Gastrocnemius medialis (tissue), 4 donors: ENCODE measurements at regions not wholly inside any gene's neighbourhood (a gene's known extent, or its start where the extent isn't known, plus 50 kb on each side); places are given as distances from the start of the nearest gene placed in this dataset.
"Not testable (repeated sequence)": the region's sequence is repeated elsewhere in the genome, so short reads cannot be mapped to it uniquely, and the experiment has no call there.

Source experiments
- ATAC-seq, 2 donors: fragments of 150-250 bp; one replicate each; pipeline ENCODE4 v1.9.1; 2016
- DNase-seq, 2 donors: peaks; one replicate each; pipeline ENCODE4 v3.0.0-alpha.2; 2019
- H3K27ac ChIP-seq, 4 donors: fragments of 200-600 bp; sonication (generic); 1 replicate in 1 of 4; 2 replicates in 3 of 4; pipeline ENCODE4 v1.5.1; 2016 to 2018; ENCODE audit warnings: mild to moderate bottlenecking in 2 of 4, moderate library complexity in 1 of 4
- H3K27me3 ChIP-seq, 3 donors: fragments of 200-600 bp; sonication (generic) in 2 of 3; 1 replicate in 1 of 3; 2 replicates in 2 of 3; pipeline versions ENCODE4 v1.5.1 to v1.6.0; 2016 to 2019; ENCODE audit warnings: mild to moderate bottlenecking in 1 of 3, moderate library complexity in 1 of 3
- H3K36me3 ChIP-seq, 2 donors: fragments of 200-600 bp; sonication (generic) in 1 of 2; one replicate each; pipeline ENCODE4 v1.5.1; 2017 to 2018
- H3K4me1 ChIP-seq, 2 donors: fragments of 200-600 bp; sonication (generic) in 1 of 2; one replicate each; pipeline ENCODE4 v1.5.1; 2016 to 2017; ENCODE audit warnings: mild to moderate bottlenecking in 2 of 2
- H3K4me3 ChIP-seq, 4 donors: fragments of 200-600 bp; sonication (generic) in 3 of 4; 1 replicate in 1 of 4; 2 replicates in 3 of 4; pipeline ENCODE4 v1.5.1; 2016 to 2019; ENCODE audit warnings: mild to moderate bottlenecking in 2 of 4
- H3K9me3 ChIP-seq, 3 donors: fragments of 200-600 bp; sonication (generic) in 2 of 3; 1 replicate in 1 of 3; 2 replicates in 2 of 3; pipeline ENCODE4 v1.5.1; 2016 to 2019
- CTCF ChIP-seq, 5 experiments: fragments of 450-650 bp in 3 of 5; fragments of 200-600 bp in 2 of 5; sonication (generic) in 2 of 5; IDR thresholded peaks in 4 of 5; conservative IDR thresholded peaks in 1 of 5; 1 replicate in 4 of 5; 2 replicates in 1 of 5; pipeline ENCODE4 v1.5.1; 2016 to 2019; ENCODE audit warnings: antibody characterized with exemption in 5 of 5, mild to moderate bottlenecking in 3 of 5, moderate library complexity in 3 of 5
- POLR2A ChIP-seq, 2 donors: fragments of 450-650 bp; IDR thresholded peaks; one replicate each; pipeline ENCODE4 v1.6.1; 2017; ENCODE audit warnings: antibody characterized with exemption in 2 of 2, mild to moderate bottlenecking in 2 of 2, moderate library complexity in 2 of 2
- in situ Hi-C, 4 donors: fragments of 200-750 bp; cut with MboI; loops; one replicate each; pipeline versions ENCODE4 v1.15.0 to v1.8.0; 2017; ENCODE audit warnings: low sequenced_read_pairs in 4 of 4
- intact Hi-C: fragments of 100-400 bp; cut with DNase I; formaldehyde crosslinking; loops from one replicate; pipeline ENCODE4 v1.15.1; 2023; ENCODE audit warnings: low total_unique reads

GRCh38 chr6:6453186-6453585 is 132.7 kb upstream of the F13A1 start:
- intact Hi-C loops (no loop called here), in situ Hi-C loops (no loop called here)

GRCh38 chr6:6455272-6455671 is 133.2 kb upstream of the LY86 start:
- intact Hi-C loops: no loop called here
- DNase-seq: no peak
- H3K9me3 ChIP-seq: no peaks in the 10 kb centered on the region
- TF ChIP-seq CTCF (IDR thresholded peaks at IDR 0.05 in 4 of 5, conservative IDR thresholded peaks at IDR 0.05 in 1 of 5): no peak
- TF ChIP-seq POLR2A (IDR thresholded peaks at IDR 0.05): no peak
- no peaks in the 10 kb centered on the region for H3K27me3 ChIP-seq
- no peaks in the 10 kb centered on the region for H3K36me3 ChIP-seq
- no peaks in the 10 kb centered on the region for H3K4me1 ChIP-seq
- no peak for ATAC-seq
- H3K27ac ChIP-seq: no peak overlapping the region
- H3K4me3 ChIP-seq: no peak overlapping the region
- in situ Hi-C loops: no loop called here

More at GRCh38 chr6:6453186-6453585, 132.7 kb upstream of the F13A1 start:
- Histone ChIP-seq H3K27me3 (no peaks in the 10 kb centered on the region), H3K27ac (no peak overlapping the region), H3K4me1 (no peaks in the 10 kb centered on the region), H3K9me3 (no peaks in the 10 kb centered on the region), H3K36me3 (no peaks in the 10 kb centered on the region), H3K4me3 (no peak overlapping the region)
- TF ChIP-seq CTCF (IDR thresholded peaks at IDR 0.05 in 4 of 5, conservative IDR thresholded peaks at IDR 0.05 in 1 of 5) (no peak), POLR2A (IDR thresholded peaks at IDR 0.05) (no peak)
- no peak for ATAC-seq
- DNase-seq: no peak

GRCh38 chr6:6458172-6458571 is 130.3 kb upstream of the LY86 start:
- in situ Hi-C loops (no loop called here), intact Hi-C loops (no loop called here)

GRCh38 chr6:6459963-6460362 is 128.6 kb upstream of the LY86 start:
- in situ Hi-C loops, H3K9me3 ChIP-seq, H3K27me3 ChIP-seq, H3K4me1 ChIP-seq, H3K4me3 ChIP-seq, intact Hi-C loops, ATAC-seq, H3K36me3 ChIP-seq, H3K27ac ChIP-seq, DNase-seq: not testable (repeated sequence)

More at GRCh38 chr6:6458172-6458571, 130.3 kb upstream of the LY86 start:
- TF ChIP-seq POLR2A (IDR thresholded peaks at IDR 0.05) (no peak), CTCF (IDR thresholded peaks at IDR 0.05 in 4 of 5, conservative IDR thresholded peaks at IDR 0.05 in 1 of 5) (no peak)
- ATAC-seq: no peak
- H3K27ac ChIP-seq: no peak overlapping the region
- H3K27me3 ChIP-seq: no peaks in the 10 kb centered on the region
- H3K9me3 ChIP-seq: no peaks in the 10 kb centered on the region
- no peaks in the 10 kb centered on the region for H3K36me3 ChIP-seq
- DNase-seq: no peak
- no peak overlapping the region for H3K4me3 ChIP-seq
- H3K4me1 ChIP-seq: no peaks in the 10 kb centered on the region

GRCh38 chr6:6460416-6460815 is 128.1 kb upstream of the LY86 start:
- in situ Hi-C loops (no loop called here), intact Hi-C loops (no loop called here)
- DNase-seq: no peak
- no peaks in the 10 kb centered on the region for H3K4me1 ChIP-seq
- H3K27ac ChIP-seq: no peak overlapping the region
- no peaks in the 10 kb centered on the region for H3K9me3 ChIP-seq
- H3K27me3 ChIP-seq: no peaks in the 10 kb centered on the region
- ATAC-seq: no peak
- no peaks in the 10 kb centered on the region for H3K36me3 ChIP-seq
- no peak overlapping the region for H3K4me3 ChIP-seq
- TF ChIP-seq CTCF (IDR thresholded peaks at IDR 0.05 in 4 of 5, conservative IDR thresholded peaks at IDR 0.05 in 1 of 5) (no peak), POLR2A (IDR thresholded peaks at IDR 0.05) (no peak)
